ENCODE measurements at regions not wholly inside any gene's neighbourhood (a gene's known extent, or its start where the extent isn't known, plus 50 kb on each side); places are given as distances from the start of the nearest gene placed in this dataset.

DNA sequence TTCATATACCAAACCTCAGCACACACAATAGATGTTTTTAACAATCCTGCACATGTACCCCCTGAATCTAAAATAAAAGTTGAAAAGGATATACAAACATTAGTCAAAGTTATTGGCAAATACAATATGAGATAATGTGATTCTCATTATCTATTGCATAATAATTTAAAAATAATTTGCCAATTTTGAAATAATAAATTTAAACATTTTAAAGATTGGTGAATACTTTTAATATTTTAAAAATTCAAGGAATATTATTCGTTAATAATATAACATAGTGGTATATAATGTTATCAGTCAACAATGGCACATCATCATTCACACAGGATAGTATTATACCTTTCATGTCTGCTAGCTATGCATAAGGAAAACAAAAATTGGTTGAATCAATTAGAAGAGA, 207.0 kb upstream of the SP8 start:
- Mint-ChIP-seq H3K36me3 (peaks cover 26% of the 10 kb centered on the region), H3K27ac (no peak overlapping the region), H3K9me3 (peaks cover 21% of the 10 kb centered on the region), H3K4me1 (peaks cover 9% of the 10 kb centered on the region), H3K4me3 (no peak overlapping the region), H3K27me3 (ENCODE audit: low read depth) (no peaks in the 10 kb centered on the region)
- ChIA-PET POLR2A (interaction anchor here (0.7 kb wide), 1 partner anchor 17 kb away, joined by 4 read pairs; no protein-coding TSS in a partner anchor), CTCF (no interaction called here)
- peak; percentile 86 for TF ChIP-seq HMGA2 (CRISPR knock-in tag; IDR thresholded peaks at IDR 0.05)
- TF ChIP-seq RELA (CRISPR knock-in tag; IDR thresholded peaks at IDR 0.05; ENCODE audit: borderline replicate concordance): no peak
- no peak for TF ChIP-seq CBFB (CRISPR knock-in tag; IDR thresholded peaks at IDR 0.05; ENCODE audit: low read depth)
- no peak for TF ChIP-seq ZNF671 (CRISPR knock-in tag; IDR thresholded peaks at IDR 0.05)
- TF ChIP-seq, protein P1, sequence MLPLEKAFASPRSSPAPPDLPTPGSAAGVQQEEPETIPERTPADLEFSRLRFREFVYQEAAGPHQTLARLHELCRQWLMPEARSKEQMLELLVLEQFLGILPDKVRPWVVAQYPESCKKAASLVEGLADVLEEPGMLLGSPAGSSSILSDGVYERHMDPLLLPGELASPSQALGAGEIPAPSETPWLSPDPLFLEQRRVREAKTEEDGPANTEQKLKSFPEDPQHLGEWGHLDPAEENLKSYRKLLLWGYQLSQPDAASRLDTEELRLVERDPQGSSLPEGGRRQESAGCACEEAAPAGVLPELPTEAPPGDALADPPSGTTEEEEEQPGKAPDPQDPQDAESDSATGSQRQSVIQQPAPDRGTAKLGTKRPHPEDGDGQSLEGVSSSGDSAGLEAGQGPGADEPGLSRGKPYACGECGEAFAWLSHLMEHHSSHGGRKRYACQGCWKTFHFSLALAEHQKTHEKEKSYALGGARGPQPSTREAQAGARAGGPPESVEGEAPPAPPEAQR (CRISPR knock-in tag; IDR thresholded peaks at IDR 0.05): no peak
- ATAC-seq: no peak
- no peak for DNase-seq (ENCODE audit: low spot score)

DNA sequence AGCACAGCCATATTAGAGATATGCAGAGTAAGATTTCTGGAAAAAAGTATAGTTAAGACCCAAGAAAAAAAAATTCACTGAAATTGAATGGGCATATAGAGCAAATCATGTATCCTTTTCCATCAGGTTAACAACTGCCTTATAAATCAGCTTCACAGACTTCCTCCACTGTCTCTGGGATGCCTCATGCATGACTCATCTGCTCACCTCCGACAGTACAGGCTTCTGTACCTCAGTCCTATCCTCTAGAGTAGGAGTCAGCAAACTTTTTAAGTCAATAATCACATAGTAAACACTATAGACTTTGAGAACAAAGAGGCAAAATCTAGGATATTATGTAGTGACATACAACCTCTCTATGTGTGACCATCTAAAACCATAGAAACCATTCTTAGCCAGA, 211.6 kb upstream of the SP8 start:
- peak; percentile 68 for ATAC-seq
- Mint-ChIP-seq H3K27me3 (ENCODE audit: low read depth) (no peaks in the 10 kb centered on the region; the same call in 1 of the 2 replicates), H3K4me1 (peaks cover 6% of the 10 kb centered on the region; the same call in 1 of the 2 replicates), H3K4me3 (no peak overlapping the region), H3K27ac (no peak overlapping the region), H3K36me3 (peaks cover 19% of the 10 kb centered on the region), H3K9me3 (peaks cover 22% of the 10 kb centered on the region)
- ChIA-PET POLR2A (interaction anchor here (0.7 kb wide), 1 partner anchor 1167 kb away, joined by 6 read pairs; no protein-coding TSS in a partner anchor), CTCF (interaction anchor here (1.4 kb wide), 1 partner anchor 220 kb away, joined by 3 read pairs; no protein-coding TSS in a partner anchor)
- DNase-seq (ENCODE audit: low spot score): no peak
- TF ChIP-seq ATF1 (CRISPR knock-in tag; IDR thresholded peaks at IDR 0.05) (no peak), GTF2I (CRISPR knock-in tag; conservative IDR thresholded peaks at IDR 0.05) (no peak), SP1 (CRISPR knock-in tag; conservative IDR thresholded peaks at IDR 0.05) (no peak), IRF2 (CRISPR knock-in tag; IDR thresholded peaks at IDR 0.05; ENCODE audit: borderline replicate concordance, low read depth) (no peak), SMAD3 (CRISPR knock-in tag; IDR thresholded peaks at IDR 0.05; ENCODE audit: borderline replicate concordance) (no peak), ZBTB21 (CRISPR knock-in tag; IDR thresholded peaks at IDR 0.05; ENCODE audit: borderline replicate concordance) (no peak), ETV6 (CRISPR knock-in tag; IDR thresholded peaks at IDR 0.05) (no peak)
- TF ChIP-seq, protein P2, sequence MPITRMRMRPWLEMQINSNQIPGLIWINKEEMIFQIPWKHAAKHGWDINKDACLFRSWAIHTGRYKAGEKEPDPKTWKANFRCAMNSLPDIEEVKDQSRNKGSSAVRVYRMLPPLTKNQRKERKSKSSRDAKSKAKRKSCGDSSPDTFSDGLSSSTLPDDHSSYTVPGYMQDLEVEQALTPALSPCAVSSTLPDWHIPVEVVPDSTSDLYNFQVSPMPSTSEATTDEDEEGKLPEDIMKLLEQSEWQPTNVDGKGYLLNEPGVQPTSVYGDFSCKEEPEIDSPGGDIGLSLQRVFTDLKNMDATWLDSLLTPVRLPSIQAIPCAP (CRISPR knock-in tag; IDR thresholded peaks at IDR 0.05): no peak
- TF ChIP-seq, protein P3, sequence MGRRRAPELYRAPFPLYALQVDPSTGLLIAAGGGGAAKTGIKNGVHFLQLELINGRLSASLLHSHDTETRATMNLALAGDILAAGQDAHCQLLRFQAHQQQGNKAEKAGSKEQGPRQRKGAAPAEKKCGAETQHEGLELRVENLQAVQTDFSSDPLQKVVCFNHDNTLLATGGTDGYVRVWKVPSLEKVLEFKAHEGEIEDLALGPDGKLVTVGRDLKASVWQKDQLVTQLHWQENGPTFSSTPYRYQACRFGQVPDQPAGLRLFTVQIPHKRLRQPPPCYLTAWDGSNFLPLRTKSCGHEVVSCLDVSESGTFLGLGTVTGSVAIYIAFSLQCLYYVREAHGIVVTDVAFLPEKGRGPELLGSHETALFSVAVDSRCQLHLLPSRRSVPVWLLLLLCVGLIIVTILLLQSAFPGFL (CRISPR knock-in tag; IDR thresholded peaks at IDR 0.05; ENCODE audit: borderline replicate concordance): no peak
- TF ChIP-seq, protein P4, sequence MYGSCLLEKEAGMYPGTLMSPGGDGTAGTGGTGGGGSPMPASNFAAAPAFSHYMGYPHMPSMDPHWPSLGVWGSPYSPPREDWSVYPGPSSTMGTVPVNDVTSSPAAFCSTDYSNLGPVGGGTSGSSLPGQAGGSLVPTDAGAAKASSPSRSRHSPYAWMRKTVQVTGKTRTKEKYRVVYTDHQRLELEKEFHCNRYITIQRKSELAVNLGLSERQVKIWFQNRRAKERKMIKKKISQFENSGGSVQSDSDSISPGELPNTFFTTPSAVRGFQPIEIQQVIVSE (CRISPR knock-in tag; IDR thresholded peaks at IDR 0.05; ENCODE audit: borderline replicate concordance): no peak
- TF ChIP-seq, protein P5, sequence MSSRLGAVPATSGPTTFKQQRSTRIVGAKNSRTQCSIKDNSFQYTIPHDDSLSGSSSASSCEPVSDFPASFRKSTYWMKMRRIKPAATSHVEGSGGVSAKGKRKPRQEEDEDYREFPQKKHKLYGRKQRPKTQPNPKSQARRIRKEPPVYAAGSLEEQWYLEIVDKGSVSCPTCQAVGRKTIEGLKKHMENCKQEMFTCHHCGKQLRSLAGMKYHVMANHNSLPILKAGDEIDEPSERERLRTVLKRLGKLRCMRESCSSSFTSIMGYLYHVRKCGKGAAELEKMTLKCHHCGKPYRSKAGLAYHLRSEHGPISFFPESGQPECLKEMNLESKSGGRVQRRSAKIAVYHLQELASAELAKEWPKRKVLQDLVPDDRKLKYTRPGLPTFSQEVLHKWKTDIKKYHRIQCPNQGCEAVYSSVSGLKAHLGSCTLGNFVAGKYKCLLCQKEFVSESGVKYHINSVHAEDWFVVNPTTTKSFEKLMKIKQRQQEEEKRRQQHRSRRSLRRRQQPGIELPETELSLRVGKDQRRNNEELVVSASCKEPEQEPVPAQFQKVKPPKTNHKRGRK (CRISPR knock-in tag; IDR thresholded peaks at IDR 0.05; ENCODE audit: borderline replicate concordance): no peak
- TF ChIP-seq, protein P6, sequence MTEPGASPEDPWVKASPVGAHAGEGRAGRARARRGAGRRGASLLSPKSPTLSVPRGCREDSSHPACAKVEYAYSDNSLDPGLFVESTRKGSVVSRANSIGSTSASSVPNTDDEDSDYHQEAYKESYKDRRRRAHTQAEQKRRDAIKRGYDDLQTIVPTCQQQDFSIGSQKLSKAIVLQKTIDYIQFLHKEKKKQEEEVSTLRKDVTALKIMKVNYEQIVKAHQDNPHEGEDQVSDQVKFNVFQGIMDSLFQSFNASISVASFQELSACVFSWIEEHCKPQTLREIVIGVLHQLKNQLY (CRISPR knock-in tag; IDR thresholded peaks at IDR 0.05): no peak
- TF ChIP-seq, protein P7, sequence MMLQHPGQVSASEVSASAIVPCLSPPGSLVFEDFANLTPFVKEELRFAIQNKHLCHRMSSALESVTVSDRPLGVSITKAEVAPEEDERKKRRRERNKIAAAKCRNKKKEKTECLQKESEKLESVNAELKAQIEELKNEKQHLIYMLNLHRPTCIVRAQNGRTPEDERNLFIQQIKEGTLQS (CRISPR knock-in tag; conservative IDR thresholded peaks at IDR 0.05): no peak
- TF ChIP-seq, protein P8, sequence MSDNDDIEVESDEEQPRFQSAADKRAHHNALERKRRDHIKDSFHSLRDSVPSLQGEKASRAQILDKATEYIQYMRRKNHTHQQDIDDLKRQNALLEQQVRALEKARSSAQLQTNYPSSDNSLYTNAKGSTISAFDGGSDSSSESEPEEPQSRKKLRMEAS (CRISPR knock-in tag; IDR thresholded peaks at IDR 0.05): no peak
- TF ChIP-seq, protein P9, sequence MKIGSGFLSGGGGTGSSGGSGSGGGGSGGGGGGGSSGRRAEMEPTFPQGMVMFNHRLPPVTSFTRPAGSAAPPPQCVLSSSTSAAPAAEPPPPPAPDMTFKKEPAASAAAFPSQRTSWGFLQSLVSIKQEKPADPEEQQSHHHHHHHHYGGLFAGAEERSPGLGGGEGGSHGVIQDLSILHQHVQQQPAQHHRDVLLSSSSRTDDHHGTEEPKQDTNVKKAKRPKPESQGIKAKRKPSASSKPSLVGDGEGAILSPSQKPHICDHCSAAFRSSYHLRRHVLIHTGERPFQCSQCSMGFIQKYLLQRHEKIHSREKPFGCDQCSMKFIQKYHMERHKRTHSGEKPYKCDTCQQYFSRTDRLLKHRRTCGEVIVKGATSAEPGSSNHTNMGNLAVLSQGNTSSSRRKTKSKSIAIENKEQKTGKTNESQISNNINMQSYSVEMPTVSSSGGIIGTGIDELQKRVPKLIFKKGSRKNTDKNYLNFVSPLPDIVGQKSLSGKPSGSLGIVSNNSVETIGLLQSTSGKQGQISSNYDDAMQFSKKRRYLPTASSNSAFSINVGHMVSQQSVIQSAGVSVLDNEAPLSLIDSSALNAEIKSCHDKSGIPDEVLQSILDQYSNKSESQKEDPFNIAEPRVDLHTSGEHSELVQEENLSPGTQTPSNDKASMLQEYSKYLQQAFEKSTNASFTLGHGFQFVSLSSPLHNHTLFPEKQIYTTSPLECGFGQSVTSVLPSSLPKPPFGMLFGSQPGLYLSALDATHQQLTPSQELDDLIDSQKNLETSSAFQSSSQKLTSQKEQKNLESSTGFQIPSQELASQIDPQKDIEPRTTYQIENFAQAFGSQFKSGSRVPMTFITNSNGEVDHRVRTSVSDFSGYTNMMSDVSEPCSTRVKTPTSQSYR (CRISPR knock-in tag; IDR thresholded peaks at IDR 0.05): no peak
- TF ChIP-seq, protein P10, sequence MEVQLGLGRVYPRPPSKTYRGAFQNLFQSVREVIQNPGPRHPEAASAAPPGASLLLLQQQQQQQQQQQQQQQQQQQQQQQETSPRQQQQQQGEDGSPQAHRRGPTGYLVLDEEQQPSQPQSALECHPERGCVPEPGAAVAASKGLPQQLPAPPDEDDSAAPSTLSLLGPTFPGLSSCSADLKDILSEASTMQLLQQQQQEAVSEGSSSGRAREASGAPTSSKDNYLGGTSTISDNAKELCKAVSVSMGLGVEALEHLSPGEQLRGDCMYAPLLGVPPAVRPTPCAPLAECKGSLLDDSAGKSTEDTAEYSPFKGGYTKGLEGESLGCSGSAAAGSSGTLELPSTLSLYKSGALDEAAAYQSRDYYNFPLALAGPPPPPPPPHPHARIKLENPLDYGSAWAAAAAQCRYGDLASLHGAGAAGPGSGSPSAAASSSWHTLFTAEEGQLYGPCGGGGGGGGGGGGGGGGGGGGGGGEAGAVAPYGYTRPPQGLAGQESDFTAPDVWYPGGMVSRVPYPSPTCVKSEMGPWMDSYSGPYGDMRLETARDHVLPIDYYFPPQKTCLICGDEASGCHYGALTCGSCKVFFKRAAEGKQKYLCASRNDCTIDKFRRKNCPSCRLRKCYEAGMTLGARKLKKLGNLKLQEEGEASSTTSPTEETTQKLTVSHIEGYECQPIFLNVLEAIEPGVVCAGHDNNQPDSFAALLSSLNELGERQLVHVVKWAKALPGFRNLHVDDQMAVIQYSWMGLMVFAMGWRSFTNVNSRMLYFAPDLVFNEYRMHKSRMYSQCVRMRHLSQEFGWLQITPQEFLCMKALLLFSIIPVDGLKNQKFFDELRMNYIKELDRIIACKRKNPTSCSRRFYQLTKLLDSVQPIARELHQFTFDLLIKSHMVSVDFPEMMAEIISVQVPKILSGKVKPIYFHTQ (CRISPR knock-in tag; IDR thresholded peaks at IDR 0.05): no peak
